Activated effector memory CD4-positive, alpha-beta T cell treated with anti-CD3 and anti-CD28 coated beads, Interleukin-2, amount 50 U/mL, for 16 hours (primary cell): ENCODE measurements at regions not wholly inside any gene's neighbourhood (a gene's known extent, or its start where the extent isn't known, plus 50 kb on each side); places are given as distances from the start of the nearest gene placed in this dataset.

Source experiments
- DNase-seq: peaks from one replicate; pipeline ENCODE4 v3.0.0-alpha.2; 2020

DNA sequence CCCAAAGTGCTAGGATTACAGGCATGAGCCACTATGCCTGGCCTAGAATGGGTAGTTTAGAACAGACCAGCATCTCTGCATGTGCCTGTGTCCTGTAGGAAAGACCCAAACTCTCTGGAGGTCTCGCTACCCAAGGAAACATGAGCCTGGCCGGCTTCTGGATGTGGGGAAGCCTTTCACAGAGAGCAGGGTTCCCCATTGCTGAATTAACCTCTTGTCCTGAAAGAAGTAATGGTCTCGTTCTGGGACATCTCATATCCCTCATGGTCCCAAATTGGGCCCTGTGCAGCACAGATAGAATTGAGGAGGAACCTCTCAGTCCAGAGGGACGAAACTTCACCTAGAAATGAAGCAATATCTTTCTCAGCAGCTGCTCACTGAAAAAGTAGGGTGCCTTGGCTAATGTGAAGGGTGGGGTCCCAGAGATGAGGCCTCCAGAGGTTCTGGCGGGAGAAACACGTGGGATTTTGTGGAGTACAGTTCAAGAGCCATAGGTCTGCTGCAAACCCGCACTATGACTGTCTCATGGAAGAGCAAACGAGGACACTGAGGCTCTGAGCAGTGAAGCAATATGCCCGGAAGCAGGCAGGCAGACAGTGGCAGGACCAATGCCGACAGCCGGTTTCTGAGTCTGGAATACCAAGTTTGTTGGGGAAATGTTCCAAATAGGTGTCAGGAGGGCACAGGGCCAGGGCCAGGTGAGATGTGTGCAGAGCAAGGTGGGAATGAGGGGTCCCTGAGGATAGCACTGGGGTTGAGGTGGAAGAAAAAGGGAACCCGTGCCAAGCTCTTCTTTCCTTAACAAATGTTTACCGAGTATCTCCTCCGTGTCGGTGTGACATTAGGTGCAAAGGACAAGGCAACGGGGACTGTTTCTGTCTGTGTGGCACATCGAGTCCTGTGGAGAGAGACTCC, 121.0 kb upstream of the TWIST2 start:
- no peak for DNase-seq

GRCh38 chr2:238727585-238728329, 120.1 kb upstream of the TWIST2 start:
- DNase-seq: no peak

DNA sequence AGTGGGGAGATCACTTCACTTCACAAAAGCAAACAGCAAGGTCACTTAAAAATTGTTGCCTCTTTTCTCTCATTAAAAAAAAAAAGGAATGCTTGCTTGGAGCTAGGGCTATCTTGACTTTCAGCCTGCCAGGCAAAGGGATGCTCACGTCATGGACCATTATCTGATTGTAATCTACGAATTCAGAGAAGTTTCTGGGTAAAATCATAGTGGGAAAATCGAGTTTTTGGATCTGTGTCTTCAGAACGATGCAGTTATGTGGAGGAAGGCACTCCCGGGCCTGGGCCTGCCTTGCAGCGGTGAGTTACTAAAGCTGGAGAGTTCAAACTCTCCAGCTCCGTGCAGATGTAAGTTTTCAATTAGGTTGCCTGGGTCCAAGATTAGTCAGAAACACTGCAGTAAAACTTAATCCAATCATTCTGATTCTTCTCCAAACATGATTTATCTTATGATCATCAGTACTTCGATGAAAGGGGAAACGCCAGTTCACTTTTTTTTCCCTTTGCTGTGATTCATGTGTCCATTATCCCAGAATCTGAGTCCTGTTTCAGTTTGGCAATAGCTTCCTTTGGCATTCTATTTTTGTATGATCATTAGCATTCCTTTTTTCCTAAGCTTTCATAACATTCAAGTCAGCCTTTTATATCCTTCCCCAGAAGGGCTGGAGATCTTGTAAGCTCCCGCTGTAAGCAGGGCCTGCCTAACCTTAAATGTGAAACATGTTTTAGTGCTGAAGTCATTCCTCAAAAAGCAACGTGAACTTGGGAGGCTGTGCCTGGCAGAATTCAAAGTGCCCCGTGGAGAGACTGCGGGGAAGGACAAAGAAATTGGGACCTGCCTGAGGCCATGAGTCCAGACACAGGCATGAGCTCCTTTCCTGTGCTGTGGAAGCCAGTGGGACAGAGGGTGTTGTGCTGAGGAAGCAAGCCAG, 119.3 kb upstream of the TWIST2 start:
- no peak for DNase-seq

DNA sequence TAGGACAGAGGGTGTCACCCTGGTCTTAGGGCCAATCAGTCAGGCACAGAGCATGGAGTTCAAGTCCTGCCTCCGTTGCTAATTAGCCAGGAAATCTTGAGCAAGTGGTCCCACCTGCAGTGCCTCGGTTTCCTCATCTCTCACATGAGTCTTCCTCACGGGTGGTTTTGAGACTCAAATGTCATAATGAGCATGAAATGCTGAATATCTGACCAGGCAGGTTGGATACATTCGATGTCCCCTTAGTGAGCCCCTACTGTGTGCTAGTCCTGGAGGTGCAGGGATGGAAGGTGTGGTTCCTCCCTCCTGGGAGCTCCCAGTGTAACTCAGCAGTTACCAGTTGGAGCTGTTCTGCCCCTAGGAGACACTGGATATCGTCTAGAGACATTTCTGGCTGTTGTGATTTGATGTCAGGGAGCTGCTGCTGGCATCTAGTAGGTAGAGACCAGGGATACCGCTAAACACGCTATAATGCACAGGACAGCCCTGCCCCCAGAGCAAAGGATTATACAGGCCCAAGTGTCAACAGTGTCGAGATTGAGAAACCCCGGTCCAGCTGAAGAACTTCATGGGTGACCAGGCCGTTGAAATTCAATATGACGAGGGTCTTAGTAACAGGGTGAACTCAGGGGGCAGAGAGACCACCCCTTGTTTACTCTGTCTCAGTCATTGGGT, 118.5 kb upstream of the TWIST2 start:
- DNase-seq: no peak

DNA sequence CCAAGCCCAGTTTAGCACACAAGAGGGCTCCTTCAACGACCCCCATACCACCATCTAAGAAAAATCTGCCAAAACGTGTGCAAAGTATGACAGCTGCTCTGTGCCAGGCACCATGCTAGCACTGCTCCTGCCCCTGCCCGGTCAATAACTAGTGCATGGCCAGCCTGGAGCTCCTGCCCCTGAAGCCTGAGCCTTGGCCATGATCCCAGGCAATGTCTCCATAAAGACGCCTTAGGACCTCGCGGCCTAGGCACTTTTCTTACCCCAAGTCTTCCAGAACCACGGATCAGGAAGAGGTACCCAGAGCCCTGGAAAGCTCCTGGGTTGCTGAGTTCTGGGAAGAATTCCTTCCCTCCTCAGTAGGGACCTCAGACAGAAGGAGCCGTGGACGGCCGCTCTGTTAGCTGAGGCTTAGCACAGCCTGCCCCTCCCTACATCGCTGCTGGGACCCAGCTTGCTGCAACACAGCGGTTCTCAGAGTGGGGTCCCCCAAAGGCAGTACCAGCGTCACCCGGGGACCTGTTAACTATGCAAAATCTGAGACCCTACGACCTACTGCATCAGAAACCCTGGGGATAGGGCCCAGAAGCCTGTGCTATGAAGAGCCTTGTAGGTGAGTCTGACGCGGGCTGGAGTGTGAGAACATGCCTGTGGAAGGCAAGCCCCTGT, 117.8 kb upstream of the TWIST2 start:
- DNase-seq: no peak

DNA sequence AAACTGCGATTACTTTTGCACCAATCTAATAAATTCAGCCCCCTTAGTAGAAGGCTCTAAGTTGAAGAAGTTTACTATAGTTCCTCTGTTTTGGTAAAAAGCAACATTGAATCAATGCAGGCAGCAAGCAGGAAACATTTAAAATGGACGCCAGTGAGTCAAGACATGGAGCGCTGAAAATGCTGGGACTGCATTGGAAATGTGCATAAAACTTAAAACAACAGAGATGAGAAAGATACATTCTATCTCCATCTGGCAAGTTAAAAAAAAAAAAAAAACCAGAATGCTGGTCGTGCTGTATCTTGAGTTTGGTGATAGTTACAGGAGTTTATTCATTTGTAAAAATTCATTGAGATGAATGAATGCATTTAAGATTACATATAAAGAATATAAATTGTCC, 117.0 kb upstream of the TWIST2 start:
- DNase-seq: no peak

GRCh38 chr2:238731961-238732360, 115.9 kb upstream of the TWIST2 start:
- no peak for DNase-seq

GRCh38 chr2:238738917-238739316, 109.0 kb upstream of the TWIST2 start:
- no peak for DNase-seq

GRCh38 chr2:238739668-238740067, 108.2 kb upstream of the TWIST2 start:
- no peak for DNase-seq

- DNase-seq: no peak
Measured at GRCh38 chr2:238741277-238741676, 106.6 kb upstream of the TWIST2 start.

DNA sequence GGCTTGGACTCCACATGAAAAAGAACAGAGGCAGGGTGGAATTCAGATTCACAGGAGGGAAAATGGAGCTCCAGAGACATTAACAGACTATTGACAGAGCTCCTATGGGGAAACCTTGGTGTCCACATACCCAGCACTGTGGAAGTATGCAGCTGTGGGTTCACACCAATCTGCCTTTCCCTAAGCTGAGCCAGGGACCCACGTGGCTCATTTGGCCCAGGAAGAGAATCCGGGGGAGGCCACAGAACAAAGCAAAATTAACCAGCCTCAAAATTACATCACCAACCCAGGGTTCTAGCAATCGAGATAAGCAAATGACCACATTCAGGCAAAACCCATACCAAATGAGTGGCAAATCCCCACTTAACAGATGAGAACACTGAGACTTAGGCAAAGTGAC, 105.8 kb upstream of the TWIST2 start:
- no peak for DNase-seq

DNA sequence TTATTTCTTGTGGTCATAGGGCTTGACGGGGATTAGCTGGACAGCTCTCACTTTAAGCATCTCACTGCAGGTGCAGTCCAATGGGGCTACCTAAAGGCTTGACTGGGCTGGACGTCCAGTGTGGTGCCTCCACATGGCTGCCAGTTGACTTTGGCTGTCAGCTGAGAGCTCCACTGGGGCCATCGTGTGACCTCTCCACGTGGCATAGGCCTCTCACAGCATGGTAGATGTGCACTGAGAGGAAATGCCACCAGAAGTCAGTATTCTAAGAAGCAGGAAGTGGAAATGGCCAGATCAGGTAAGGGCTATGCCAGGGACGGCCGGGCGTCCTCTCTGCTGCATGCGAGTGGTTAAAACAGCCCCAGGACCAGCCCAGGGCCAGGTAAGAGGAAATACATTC, 105.2 kb upstream of the TWIST2 start:
- no peak for DNase-seq

- DNase-seq: no peak
Measured at GRCh38 chr2:238743243-238744065, 104.4 kb upstream of the TWIST2 start.

DNA sequence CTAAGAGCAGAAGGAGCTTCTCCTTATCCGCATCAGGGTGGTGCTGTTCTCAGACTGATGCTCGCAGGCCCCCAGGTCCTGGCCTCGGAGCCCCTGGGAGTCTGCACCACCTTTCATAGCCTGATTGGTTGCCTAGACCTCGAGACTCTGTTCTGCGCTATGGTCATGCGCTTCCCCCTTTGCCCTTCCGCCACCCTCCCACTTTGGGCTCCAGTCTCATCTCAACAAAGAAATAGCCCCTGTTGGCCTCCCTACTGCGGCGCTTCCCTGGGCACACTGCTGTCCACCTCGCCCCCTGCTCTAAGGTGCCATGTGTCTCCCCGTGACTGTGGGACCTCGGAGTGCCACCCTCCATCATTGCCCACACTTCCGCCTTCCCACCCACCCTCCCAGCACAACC, 102.9 kb upstream of the TWIST2 start:
- no peak for DNase-seq

DNA sequence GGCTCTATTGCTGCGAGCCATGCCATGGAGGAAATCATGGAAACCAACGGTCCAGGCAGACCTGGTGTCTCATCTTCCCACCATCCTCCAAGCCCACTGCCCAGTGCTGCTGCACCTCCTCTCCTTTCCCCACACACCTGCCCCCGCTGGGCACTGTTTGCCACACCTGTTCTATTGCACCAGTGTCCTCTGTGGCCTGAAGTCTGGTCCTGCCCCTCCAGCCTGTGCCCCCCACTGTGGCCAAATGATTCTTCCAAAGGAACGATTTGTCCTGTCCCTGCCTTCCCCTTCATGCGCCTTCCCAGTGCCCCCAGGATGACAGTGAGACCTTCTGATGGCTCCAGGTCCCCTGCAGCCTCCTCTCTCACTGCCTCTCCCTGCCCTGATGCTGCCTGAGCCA, 101.9 kb upstream of the TWIST2 start:
- DNase-seq: no peak

- DNase-seq: no peak
Measured at GRCh38 chr2:238747114-238747513, 100.8 kb upstream of the TWIST2 start.

DNA sequence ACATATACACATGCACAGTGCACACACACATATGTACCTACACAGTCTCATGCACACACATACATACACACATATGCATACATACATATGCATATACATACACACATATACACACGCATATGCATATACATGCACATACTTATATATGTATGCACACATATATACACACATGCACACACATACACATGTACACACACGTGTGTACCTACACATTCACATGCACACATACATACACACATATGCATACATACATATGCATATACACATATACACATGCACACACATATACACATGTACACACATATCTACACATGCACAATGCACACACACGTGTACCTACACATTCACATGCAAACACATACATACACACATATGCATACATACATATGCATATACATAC, 100.3 kb upstream of the TWIST2 start:
- DNase-seq: no peak

DNA sequence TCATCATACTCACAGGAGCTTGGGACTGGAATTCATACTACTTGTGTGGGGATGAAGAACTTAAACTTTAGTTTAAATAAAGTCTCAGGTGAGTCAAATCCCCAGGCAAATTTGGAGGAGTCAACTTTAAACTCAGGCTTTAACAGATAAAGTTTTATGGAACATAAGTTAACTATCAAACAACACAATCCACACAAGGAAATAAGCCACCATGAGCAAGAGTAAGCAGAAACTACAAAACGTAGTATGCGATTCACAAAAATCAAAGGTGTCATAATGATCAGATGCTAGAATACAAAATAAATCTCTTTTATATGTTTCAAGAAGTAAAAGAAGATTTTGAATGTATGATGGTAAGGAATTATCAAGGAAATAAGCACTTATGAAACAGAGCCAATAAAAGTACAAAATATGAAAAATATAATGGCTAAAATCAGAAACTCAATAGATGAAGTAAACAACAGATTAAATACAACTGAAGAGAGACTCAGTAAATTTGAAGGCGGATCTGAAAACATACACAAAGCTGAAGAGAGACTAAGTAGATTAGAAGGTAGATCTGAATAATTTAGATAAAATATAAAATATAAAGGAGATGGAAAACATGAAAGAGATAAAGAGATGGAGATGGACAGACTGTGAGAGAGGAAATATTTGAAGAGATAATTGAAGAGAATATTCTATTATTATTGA, 97.5 kb upstream of the TWIST2 start:
- DNase-seq: no peak

DNA sequence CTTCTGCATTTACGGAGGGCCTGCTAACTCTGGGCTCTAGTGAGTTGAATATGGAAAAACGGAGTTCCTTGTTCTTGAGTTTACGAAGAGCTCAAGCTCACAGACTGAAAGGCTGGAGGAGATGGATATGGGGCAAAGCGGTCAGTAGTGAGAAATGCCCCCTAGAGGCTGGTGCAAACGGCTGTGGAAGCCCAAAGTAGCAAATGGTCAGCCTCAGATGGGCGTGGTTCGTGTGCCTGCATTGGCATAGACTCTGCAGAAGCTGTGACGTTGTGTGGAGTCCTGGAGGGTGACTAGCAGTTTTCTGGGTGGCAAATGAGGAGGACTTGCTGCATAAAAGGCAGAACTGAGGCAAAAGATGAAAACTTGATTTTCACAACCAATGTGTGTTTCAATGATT, 93.6 kb upstream of the TWIST2 start:
- DNase-seq: no peak

DNA sequence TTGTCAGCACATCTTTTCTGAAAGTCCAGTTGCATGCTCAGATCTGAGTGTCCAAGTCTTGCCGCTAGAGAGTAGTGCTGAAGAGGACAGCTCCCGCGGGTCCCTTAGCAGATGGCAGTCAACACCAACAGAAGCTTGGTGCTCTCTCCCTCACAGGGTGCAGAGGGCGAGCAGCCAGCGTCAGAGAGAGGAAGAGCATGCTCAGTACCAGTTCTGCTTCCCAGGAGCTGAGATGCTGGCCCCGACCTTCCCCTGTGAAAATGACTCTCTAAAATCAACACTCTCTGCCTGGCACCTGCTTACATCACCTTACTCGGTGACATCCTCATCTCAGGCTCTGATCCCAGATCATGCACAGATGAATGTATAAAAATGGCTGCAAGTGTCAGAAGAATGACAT, 86.0 kb upstream of the TWIST2 start:
- no peak for DNase-seq
